ENCODE measurements at regions not wholly inside any gene's neighbourhood (a gene's known extent, or its start where the extent isn't known, plus 50 kb on each side); places are given as distances from the start of the nearest gene placed in this dataset.

GRCh38 chr16:55398762-55399161, 74.8 kb downstream of the IRX6 start:
- TF ChIP-seq EZH2 (IDR thresholded peaks at IDR 0.05; ENCODE audit: low read length, missing control alignments) (no peak), CTCF (conservative IDR thresholded peaks at IDR 0.05 in 1 of 2, IDR thresholded peaks at IDR 0.05 in 1 of 2; ENCODE audit: low read depth in 1 of 2, low read length in 2 of 2) (no peak)
